ENCODE measurements at regions not wholly inside any gene's neighbourhood (a gene's known extent, or its start where the extent isn't known, plus 50 kb on each side); places are given as distances from the start of the nearest gene placed in this dataset.
"Not testable (repeated sequence)": the region's sequence is repeated elsewhere in the genome, so short reads cannot be mapped to it uniquely, and the experiment has no call there.

DNA sequence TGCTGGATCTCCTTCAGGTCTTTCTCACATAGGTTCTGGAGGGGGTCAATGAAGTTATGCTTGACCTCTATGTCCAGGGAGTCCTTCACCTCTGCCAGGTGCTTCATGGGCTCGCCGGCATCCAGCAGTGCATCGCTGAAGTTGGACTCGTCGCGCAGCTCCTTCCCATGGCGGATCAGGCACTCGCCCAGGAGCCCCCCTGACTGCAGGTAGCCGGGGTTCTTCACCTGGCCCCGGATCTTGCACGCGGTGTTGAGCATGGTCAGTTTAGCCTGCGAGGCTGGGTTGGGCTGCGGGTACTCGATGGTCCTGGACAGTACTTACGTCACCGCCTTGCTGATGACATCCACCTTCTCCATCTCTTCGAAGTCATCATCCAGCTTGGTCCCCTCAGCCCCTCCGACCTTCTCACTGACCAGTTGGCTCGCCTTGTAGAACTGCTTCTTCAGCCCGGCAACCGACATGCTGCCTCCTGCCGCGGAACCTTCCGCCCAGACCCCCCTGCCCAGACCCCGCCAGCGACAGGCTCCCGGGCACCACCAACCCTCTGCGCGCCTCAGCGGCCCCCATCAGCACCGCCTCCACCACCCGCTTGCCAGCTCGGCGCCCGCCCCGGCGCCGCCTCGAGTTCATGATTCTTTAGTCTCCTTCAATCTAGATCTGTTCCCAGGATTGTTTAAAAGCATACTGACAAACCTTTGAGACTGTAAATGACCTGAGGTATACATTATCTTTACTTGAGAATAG, 99.8 kb downstream of the KPNA2 start:
- no peak overlapping the region for H3K4me3 ChIP-seq (ENCODE audit: low read depth, low read length)

- H3K4me3 ChIP-seq (ENCODE audit: low read depth, low read length), result no peak overlapping the region
Observed at GRCh38 chr17:68141050-68141449, 105.5 kb downstream of the KPNA2 start.

DNA sequence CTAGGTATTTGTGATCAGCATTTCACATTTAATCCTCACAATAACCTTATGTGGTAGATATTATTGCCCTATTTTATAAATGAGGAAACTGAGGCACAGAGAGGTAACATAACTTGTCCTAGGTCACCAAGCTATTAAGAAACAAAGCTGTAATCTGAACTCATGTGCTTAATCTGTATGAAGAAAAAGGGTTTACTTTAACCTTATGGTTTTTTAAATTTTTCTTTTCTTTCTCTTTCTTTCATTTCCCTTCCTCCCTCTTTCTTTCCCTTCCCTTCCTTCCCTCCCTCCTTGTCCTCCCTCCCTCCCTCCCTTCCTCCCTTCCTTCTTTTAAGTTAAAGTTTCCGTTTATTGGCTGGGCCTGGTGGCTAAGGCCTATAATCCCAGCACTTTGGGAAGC, 105.2 kb upstream of the AMZ2 start:
- no peak overlapping the region for H3K4me3 ChIP-seq (ENCODE audit: low read depth, low read length)

GRCh38 chr17:68143425-68143824, 104.4 kb upstream of the AMZ2 start:
- H3K4me3 ChIP-seq (ENCODE audit: low read depth, low read length), result no peak overlapping the region

- no peak overlapping the region for H3K4me3 ChIP-seq (ENCODE audit: low read depth, low read length)
Observed at GRCh38 chr17:68145088-68145487, 102.8 kb upstream of the AMZ2 start.

- H3K4me3 ChIP-seq (ENCODE audit: low read depth, low read length), result no peak overlapping the region
Observed at GRCh38 chr17:68148936-68149335, 98.9 kb upstream of the AMZ2 start.

DNA sequence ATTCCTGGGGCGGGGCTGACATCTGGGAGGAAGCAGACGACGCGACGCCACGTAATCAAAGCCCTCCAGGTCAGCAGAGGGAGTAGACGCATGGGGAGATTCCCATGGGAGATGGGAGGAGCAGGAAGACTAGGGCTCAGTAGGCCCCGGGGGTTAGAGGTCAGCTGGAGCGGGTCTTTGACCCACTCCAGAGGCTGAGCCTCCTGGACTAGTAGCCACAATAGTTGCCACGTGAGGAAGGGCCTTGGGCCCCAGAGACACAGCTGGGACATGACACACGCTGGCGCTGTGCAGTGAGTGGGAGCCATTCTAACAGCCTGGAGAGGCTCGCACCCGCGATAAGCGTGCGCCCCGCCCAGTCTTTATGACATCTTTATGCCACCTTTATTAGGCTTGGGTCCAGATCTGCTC, 95.7 kb upstream of the AMZ2 start:
- H3K4me3 ChIP-seq (ENCODE audit: low read depth, low read length), result no peak overlapping the region

- no peak overlapping the region for H3K4me3 ChIP-seq (ENCODE audit: low read depth, low read length)
Observed at GRCh38 chr17:68155692-68156091, 92.2 kb upstream of the AMZ2 start.

- no peak overlapping the region for H3K4me3 ChIP-seq (ENCODE audit: low read depth, low read length)
Observed at GRCh38 chr17:68161644-68162428, 86.0 kb upstream of the AMZ2 start.

GRCh38 chr17:68168273-68169164, 79.3 kb upstream of the AMZ2 start:
- H3K4me3 ChIP-seq (ENCODE audit: low read depth, low read length), result not testable (repeated sequence)

- H3K4me3 ChIP-seq (ENCODE audit: low read depth, low read length), result not testable (repeated sequence)
Observed at GRCh38 chr17:68169165-68169821, 78.5 kb upstream of the AMZ2 start.

DNA sequence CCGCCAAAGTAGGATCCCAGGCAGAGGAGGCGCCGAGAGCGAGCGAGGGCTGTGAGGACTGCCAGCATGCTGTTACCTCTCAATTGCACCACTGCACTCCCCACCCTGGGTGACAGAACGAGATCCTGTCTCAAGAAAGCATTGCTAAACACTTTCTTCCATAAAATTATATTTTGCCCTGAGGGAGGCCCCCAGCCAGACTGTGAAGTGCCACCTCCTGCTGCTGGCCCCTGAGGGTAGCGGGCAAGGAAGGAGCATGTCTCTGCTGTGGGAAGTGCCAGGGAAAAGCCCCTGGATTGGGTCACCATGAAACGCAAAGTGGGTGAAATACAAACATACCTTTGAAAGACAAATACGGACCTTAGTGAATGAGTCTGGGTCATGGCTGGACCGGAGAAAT, 78.0 kb upstream of the AMZ2 start:
- H3K4me3 ChIP-seq (ENCODE audit: low read depth, low read length), result no peak overlapping the region

DNA sequence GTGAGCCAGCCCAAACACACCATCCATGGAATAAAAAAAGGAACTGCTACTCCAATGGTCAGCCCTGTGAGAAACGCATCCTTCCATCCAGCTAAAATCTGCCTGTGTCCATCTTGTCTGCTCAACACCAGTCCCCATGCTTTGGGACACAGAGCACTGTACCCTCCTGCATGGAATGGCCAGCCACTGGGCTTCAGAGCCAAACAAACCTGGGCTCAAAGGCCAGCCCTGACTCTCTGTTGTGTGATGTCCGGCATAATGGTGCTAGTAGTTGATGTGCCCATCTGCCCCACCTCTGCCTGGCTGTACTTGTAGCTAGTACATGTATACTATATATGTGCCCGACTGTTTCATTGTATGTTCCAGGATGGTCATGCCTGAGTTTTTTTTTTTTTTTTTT, 77.6 kb upstream of the AMZ2 start:
- no peak overlapping the region for H3K4me3 ChIP-seq (ENCODE audit: low read depth, low read length)

DNA sequence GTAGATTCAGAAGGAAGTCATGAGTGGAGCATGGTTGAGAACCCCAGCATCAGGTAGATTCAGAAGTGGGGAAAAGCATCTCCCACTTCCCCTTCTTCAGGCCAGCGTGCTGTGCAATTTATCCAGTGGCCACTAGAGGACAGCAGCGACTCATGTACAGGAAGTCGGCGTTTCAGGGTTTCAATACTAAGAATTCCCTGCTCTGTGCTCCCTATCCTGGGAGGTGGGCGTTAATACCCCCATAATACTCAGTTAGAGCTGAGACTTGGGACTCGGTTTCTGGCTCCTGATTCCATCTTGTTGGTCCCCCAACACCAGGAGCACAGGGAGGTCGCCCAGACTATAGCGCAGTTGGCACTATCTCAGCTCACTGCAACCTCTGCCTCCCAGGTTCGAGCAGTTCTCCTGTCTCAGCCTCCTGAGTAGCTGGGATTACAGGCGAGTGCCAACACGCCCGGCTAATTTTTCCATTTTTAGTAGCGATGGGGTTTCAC, 75.3 kb upstream of the AMZ2 start:
- no peak overlapping the region for H3K4me3 ChIP-seq (ENCODE audit: low read depth, low read length)

DNA sequence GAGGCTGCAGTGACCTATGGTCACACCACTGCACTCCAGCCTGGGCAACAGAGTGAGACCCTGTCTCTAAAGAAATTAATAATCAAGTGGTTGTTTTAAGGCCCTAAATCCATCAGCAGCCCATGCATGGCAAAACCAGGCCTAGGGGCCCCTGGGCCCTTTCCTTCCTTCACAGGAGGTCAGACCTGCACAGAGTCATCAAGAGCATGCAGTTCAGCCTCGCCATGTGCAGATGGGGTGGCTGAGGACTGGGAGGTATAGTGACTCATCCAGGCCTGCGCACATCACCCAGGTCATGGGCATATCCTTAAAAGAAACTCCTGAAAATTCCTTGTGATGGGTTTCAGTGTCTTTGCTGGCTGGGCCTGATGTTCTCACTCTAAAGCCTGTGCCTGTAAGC, 72.4 kb upstream of the AMZ2 start:
- no peak overlapping the region for H3K4me3 ChIP-seq (ENCODE audit: low read depth, low read length)

DNA sequence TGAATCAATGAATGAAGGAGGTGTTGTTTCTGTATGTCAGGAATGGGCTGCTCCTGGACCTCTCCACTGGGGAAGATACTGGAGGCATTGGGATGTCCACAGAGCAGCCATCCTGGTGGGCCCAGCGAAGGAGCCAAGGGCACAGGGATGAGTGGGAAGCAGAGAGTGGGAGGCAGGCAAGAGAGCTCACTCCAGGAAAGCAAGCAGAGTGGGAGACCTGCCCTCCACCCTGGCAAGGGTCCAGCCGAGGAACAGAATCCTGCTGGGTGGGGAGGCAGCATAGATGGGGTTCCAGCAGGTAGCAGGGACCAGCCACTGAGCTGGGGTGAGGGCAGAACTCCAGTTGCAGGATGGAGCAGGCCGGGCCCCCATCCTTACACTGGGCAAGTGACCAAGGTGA, 71.9 kb upstream of the AMZ2 start:
- no peak overlapping the region for H3K4me3 ChIP-seq (ENCODE audit: low read depth, low read length)

GRCh38 chr17:68176718-68177117, 71.1 kb upstream of the AMZ2 start:
- no peak overlapping the region for H3K4me3 ChIP-seq (ENCODE audit: low read depth, low read length)

DNA sequence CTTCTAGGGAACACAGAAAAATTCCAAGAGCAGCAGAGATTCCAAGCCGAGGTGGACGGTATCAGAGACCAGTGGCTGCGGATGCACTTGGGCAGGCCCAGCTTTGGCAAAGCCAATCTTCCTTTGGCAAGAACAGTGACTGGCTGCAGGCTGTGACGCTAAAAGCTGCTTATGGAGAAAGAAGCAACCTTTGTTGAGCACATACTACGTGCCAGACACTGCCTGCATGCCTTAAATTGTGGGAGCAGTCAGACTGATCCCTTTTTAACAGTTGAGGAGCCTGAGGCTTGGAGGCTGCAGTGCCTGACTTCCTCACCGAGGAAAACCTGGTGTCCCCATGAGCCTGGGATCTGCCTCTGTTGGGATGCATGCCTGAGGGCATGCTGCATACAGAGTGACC, 69.0 kb upstream of the AMZ2 start:
- H3K4me3 ChIP-seq (ENCODE audit: low read depth, low read length), result no peak overlapping the region

- no peak overlapping the region for H3K4me3 ChIP-seq (ENCODE audit: low read depth, low read length)
Observed at GRCh38 chr17:68179236-68179925, 68.5 kb upstream of the AMZ2 start.

DNA sequence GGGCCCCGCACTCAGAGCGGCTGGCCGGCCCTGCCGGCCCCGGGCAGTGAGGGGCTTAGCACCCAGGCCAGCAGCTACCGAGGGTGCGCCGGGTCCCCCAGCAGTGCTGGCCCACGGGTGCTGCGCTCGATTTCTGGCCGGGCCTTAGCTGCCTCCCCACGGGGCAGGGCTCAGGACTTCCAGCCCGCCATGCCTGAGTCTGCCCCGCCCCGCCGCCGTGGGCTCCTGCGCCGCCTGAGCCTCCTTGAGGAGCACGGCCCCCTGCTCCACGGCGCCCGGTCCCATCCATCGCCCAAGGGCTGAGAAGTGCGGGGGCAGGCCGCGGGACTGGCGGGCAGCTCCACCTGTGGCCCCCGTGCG, 67.9 kb upstream of the AMZ2 start:
- H3K4me3 ChIP-seq (ENCODE audit: low read depth, low read length), result no peak overlapping the region

GRCh38 chr17:68182011-68182306, 65.9 kb upstream of the AMZ2 start:
- H3K4me3 ChIP-seq (ENCODE audit: low read depth, low read length), result no peak overlapping the region

Measured in iPS-11a (cell line).